T-helper 1 cell treated with Interleukin-12 subunit alpha and Interleukin-12 subunit beta and Interleukin-4 antibody, amounts not matched to agents 30 ng/mL and 1 ng/mL, for 36 hours (primary cell): ENCODE measurements at regions not wholly inside any gene's neighbourhood (a gene's known extent, or its start where the extent isn't known, plus 50 kb on each side); places are given as distances from the start of the nearest gene placed in this dataset.
"Not testable (repeated sequence)": the region's sequence is repeated elsewhere in the genome, so short reads cannot be mapped to it uniquely, and the experiment has no call there.

Experiments
- intact Hi-C: fragments of 100-400 bp; cut with micrococcal nuclease; formaldehyde crosslinking; loops from one replicate; pipeline ENCODE4 v1.15.1; 2024

- intact Hi-C loops, result no loop called here
Observed at GRCh38 chr10:44008917-44009709, 360.4 kb upstream of the ZNF32 start.

GRCh38 chr10:44008270-44008916 lies 359.7 kb upstream of the ZNF32 start:
- intact Hi-C loops, result no loop called here

GRCh38 chr10:44006771-44007170 lies 358.1 kb upstream of the ZNF32 start:
- intact Hi-C loops, result no loop called here

GRCh38 chr10:44005788-44006099 lies 357.1 kb upstream of the ZNF32 start:
- intact Hi-C loops, result no loop called here

GRCh38 chr10:44004913-44005787 lies 356.5 kb upstream of the ZNF32 start:
- intact Hi-C loops, result no loop called here

- intact Hi-C loops, result no loop called here
Observed at GRCh38 chr10:43998021-43998809, 349.5 kb upstream of the ZNF32 start.

GRCh38 chr10:43997330-43997729 lies 348.6 kb upstream of the ZNF32 start:
- intact Hi-C loops, result no loop called here

GRCh38 chr10:43994539-43994938 lies 345.9 kb upstream of the ZNF32 start:
- intact Hi-C loops, result no loop called here

GRCh38 chr10:43992816-43993215 lies 344.1 kb upstream of the ZNF32 start:
- intact Hi-C loops, result not testable (repeated sequence)

GRCh38 chr10:43986374-43986773 lies 337.7 kb upstream of the ZNF32 start:
- intact Hi-C loops, result no loop called here

GRCh38 chr10:43985941-43986340 lies 337.3 kb upstream of the ZNF32 start:
- intact Hi-C loops, result no loop called here

GRCh38 chr10:43983856-43984271 lies 335.2 kb upstream of the ZNF32 start:
- intact Hi-C loops, result no loop called here

GRCh38 chr10:43983405-43983804 lies 334.7 kb upstream of the ZNF32 start:
- intact Hi-C loops, result no loop called here

- intact Hi-C loops, result no loop called here
Observed at GRCh38 chr10:43982250-43982649, 333.6 kb upstream of the ZNF32 start.

GRCh38 chr10:43981696-43982095 lies 333.0 kb upstream of the ZNF32 start:
- intact Hi-C loops, result no loop called here

GRCh38 chr10:43981232-43981631 lies 332.6 kb upstream of the ZNF32 start:
- intact Hi-C loops, result no loop called here

- intact Hi-C loops, result no loop called here
Observed at GRCh38 chr10:43980715-43981114, 332.0 kb upstream of the ZNF32 start.

GRCh38 chr10:43980313-43980712 lies 331.6 kb upstream of the ZNF32 start:
- intact Hi-C loops, result no loop called here

- intact Hi-C loops, result no loop called here
Observed at GRCh38 chr10:43979551-43979950, 330.9 kb upstream of the ZNF32 start.

- intact Hi-C loops, result no loop called here
Observed at GRCh38 chr10:43978936-43979335, 330.3 kb upstream of the ZNF32 start.

- intact Hi-C loops, result no loop called here
Observed at GRCh38 chr10:43978091-43978490, 329.4 kb upstream of the ZNF32 start.
